Left ventricle myocardium inferior (tissue), 1 donor: ENCODE measurements at regions not wholly inside any gene's neighbourhood (a gene's known extent, or its start where the extent isn't known, plus 50 kb on each side); places are given as distances from the start of the nearest gene placed in this dataset.
"Not testable (repeated sequence)": the region's sequence is repeated elsewhere in the genome, so short reads cannot be mapped to it uniquely, and the experiment has no call there.

Source experiments
- DNase-seq: peaks from one replicate; pipeline ENCODE4 v3.0.0-alpha.2; 2020
- H3K27ac ChIP-seq: fragments of 200-600 bp; replicated peaks from 2 replicates; pipeline ENCODE4 v1.8.0; 2021
- H3K27me3 ChIP-seq: fragments of 200-600 bp; 2 replicates; pipeline ENCODE4 v1.8.0; 2021; ENCODE audit warnings: low read depth
- H3K36me3 ChIP-seq: fragments of 200-600 bp; 2 replicates; pipeline ENCODE4 v1.8.0; 2021
- H3K4me1 ChIP-seq: fragments of 200-600 bp; 2 replicates; pipeline ENCODE4 v1.8.0; 2021
- H3K4me3 ChIP-seq: fragments of 200-600 bp; 2 replicates; pipeline ENCODE4 v1.8.0; 2021; ENCODE audit warnings: mild to moderate bottlenecking, moderate library complexity
- H3K9me3 ChIP-seq: fragments of 200-600 bp; replicated peaks from 2 replicates; pipeline ENCODE4 v1.8.0; 2021
- CTCF ChIP-seq: fragments of 200-600 bp; IDR thresholded peaks from 2 replicates; pipeline ENCODE4 v1.8.0; 2021; ENCODE audit warnings: antibody characterized with exemption, mild to moderate bottlenecking, borderline replicate concordance
- intact Hi-C: fragments of 100-400 bp; cut with micrococcal nuclease; formaldehyde crosslinking; loops from one replicate; pipeline ENCODE4 v1.11.0; 2022
- donor health status: DM: no; HTN: yes; CAD: no; lungs with severe emphysema.

GRCh38 chr16:5207001-5207523 is 109.5 kb upstream of the EEF2KMT start:
- no peaks in the 10 kb centered on the region for H3K36me3 ChIP-seq
- no peak overlapping the region for H3K4me3 ChIP-seq
- peaks cover 6% of the 10 kb centered on the region for H3K27me3 ChIP-seq
- DNase-seq: no peak
- H3K9me3 ChIP-seq: no peaks in the 10 kb centered on the region
- H3K4me1 ChIP-seq: no peaks in the 10 kb centered on the region
- intact Hi-C loops: no loop called here
- H3K27ac ChIP-seq: no peak overlapping the region
- no peak for TF ChIP-seq CTCF

- H3K27me3 ChIP-seq: peaks cover under 1% of the 10 kb centered on the region
- H3K36me3 ChIP-seq: no peaks in the 10 kb centered on the region
- H3K9me3 ChIP-seq: no peaks in the 10 kb centered on the region
- no peaks in the 10 kb centered on the region for H3K4me1 ChIP-seq
- H3K27ac ChIP-seq: no peak overlapping the region
- DNase-seq: no peak
- no peak for TF ChIP-seq CTCF
- intact Hi-C loops: no loop called here
- no peak overlapping the region for H3K4me3 ChIP-seq
These were observed 108.9 kb upstream of the EEF2KMT start for GRCh38 chr16:5206331-5206990.

- intact Hi-C loops: no loop called here
- H3K27me3 ChIP-seq: no peaks in the 10 kb centered on the region
- H3K4me1 ChIP-seq: no peaks in the 10 kb centered on the region
- no peak overlapping the region for H3K4me3 ChIP-seq
- H3K9me3 ChIP-seq: no peaks in the 10 kb centered on the region
- no peak for TF ChIP-seq CTCF
- H3K27ac ChIP-seq: no peak overlapping the region
- no peaks in the 10 kb centered on the region for H3K36me3 ChIP-seq
- no peak for DNase-seq
These were observed 107.9 kb upstream of the EEF2KMT start for GRCh38 chr16:5205361-5206040.

- H3K9me3 ChIP-seq, H3K36me3 ChIP-seq, H3K27ac ChIP-seq, intact Hi-C loops, H3K4me3 ChIP-seq, H3K4me1 ChIP-seq, H3K27me3 ChIP-seq, DNase-seq: not testable (repeated sequence)
These were observed 106.1 kb upstream of the EEF2KMT start for GRCh38 chr16:5203675-5204074.

GRCh38 chr16:5200123-5200522 is 102.5 kb upstream of the EEF2KMT start:
- intact Hi-C loops: no loop called here
- Histone ChIP-seq H3K4me1 (no peaks in the 10 kb centered on the region), H3K36me3 (no peaks in the 10 kb centered on the region), H3K27me3 (peaks cover 35% of the 10 kb centered on the region), H3K4me3 (no peak overlapping the region), H3K27ac (no peak overlapping the region), H3K9me3 (no peaks in the 10 kb centered on the region)
- TF ChIP-seq CTCF: no peak
- DNase-seq: no peak

- H3K36me3 ChIP-seq: no peaks in the 10 kb centered on the region
- H3K27me3 ChIP-seq: peaks cover 57% of the 10 kb centered on the region
- no peaks in the 10 kb centered on the region for H3K9me3 ChIP-seq
- DNase-seq: no peak
- intact Hi-C loops: no loop called here
- H3K4me1 ChIP-seq: no peaks in the 10 kb centered on the region
- no peak for TF ChIP-seq CTCF
- H3K4me3 ChIP-seq: no peak overlapping the region
- no peak overlapping the region for H3K27ac ChIP-seq
These were observed 98.6 kb upstream of the EEF2KMT start for GRCh38 chr16:5196204-5196603.
